ENCODE measurements at regions not wholly inside any gene's neighbourhood (a gene's known extent, or its start where the extent isn't known, plus 50 kb on each side); places are given as distances from the start of the nearest gene placed in this dataset.

DNA sequence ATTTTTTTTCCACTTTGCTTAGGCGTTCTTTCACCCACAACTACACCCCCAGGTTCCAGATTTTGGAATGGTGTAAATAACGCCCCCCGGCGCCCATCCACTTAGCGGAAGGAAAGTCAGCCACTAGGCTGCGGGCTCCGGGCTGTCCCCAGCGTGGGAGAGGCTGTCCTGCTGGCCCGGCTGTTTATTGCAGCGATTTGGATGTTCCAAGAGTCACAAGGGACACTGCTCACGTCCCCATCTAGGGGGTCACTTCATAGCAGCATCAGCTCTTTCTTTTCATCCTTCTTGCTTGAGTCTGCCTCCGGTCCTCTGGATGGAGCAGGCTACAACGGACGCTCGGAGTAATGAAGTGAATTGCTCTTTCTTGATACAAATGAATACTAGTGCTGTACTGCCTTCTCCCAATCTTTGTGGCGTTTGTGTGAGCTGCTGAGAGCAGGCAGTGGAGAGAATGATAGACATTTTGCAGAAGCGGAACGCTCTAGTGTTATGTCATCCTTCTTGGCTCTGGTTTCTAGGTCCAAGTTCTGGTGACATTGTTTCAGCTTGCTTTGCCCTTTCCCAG lies 50.7 kb upstream of the PAIP2B start:
- TF ChIP-seq, protein P1, sequence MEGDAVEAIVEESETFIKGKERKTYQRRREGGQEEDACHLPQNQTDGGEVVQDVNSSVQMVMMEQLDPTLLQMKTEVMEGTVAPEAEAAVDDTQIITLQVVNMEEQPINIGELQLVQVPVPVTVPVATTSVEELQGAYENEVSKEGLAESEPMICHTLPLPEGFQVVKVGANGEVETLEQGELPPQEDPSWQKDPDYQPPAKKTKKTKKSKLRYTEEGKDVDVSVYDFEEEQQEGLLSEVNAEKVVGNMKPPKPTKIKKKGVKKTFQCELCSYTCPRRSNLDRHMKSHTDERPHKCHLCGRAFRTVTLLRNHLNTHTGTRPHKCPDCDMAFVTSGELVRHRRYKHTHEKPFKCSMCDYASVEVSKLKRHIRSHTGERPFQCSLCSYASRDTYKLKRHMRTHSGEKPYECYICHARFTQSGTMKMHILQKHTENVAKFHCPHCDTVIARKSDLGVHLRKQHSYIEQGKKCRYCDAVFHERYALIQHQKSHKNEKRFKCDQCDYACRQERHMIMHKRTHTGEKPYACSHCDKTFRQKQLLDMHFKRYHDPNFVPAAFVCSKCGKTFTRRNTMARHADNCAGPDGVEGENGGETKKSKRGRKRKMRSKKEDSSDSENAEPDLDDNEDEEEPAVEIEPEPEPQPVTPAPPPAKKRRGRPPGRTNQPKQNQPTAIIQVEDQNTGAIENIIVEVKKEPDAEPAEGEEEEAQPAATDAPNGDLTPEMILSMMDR (IDR thresholded peaks at IDR 0.05; ENCODE audit: extremely low read depth, missing control alignments): no peak
- peak; percentile 52 for DNase-seq (ENCODE audit: low spot score)

DNA sequence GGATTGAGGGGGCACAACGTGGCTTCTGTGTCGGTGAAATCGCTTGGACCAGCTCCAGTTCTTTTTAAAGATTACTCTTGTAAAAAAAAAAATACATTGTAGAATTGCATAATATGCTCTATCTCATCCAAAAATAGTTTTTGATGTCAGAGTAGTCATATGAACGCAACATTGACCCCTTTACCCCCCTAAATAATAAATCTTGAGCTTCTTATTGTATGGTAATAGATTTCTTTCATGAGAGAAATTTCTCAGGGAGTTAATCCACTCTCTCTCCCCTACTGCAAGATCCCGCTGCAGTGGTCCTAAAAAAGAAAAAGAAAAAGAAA lies 50.2 kb upstream of the PAIP2B start:
- TF ChIP-seq, protein P1 (IDR thresholded peaks at IDR 0.05; ENCODE audit: extremely low read depth, missing control alignments): no peak
- DNase-seq (ENCODE audit: low spot score): no peak

- DNase-seq (ENCODE audit: low spot score): peak; percentile 94
- TF ChIP-seq, protein P1 (IDR thresholded peaks at IDR 0.05; ENCODE audit: extremely low read depth, missing control alignments): no peak
Measured at GRCh38 chr2:71276311-71277146, 49.6 kb upstream of the PAIP2B start.
